ENCODE measurements at regions not wholly inside any gene's neighbourhood (a gene's known extent, or its start where the extent isn't known, plus 50 kb on each side); places are given as distances from the start of the nearest gene placed in this dataset.
"Not testable (repeated sequence)": the region's sequence is repeated elsewhere in the genome, so short reads cannot be mapped to it uniquely, and the experiment has no call there.

DNA sequence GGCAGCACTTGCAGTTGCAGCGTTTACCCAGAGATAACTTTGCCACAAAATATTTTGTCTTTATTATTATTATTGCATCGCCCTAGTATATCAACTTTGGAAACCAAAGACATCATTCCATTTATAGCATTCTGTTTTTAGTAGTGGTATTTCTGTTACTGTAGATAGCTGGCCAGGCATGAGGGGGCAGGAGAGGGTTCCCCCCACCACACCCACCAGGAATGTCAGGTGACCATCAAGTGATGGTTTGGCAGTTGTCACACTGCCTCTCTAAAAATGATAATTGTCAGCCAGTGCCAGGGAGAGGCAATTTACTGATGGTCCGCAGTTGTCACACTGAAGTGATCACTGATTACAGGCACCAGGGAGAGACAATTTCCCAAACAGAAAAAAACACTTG, 135.6 kb downstream of the TSEN15 start:
- peaks cover 30% of the 10 kb centered on the region for H3K27me3 Mint-ChIP-seq (ENCODE audit: insufficient read depth)
- no peak for DNase-seq (ENCODE audit: low spot score)
- H3K36me3 Mint-ChIP-seq (ENCODE audit: low read depth) = no peaks in the 10 kb centered on the region
- no peak overlapping the region for H3K4me3 Mint-ChIP-seq
- no peaks in the 10 kb centered on the region for H3K4me1 Mint-ChIP-seq (ENCODE audit: low read depth)
- intact Hi-C loops (cut with micrococcal nuclease) = no loop called here
- no peaks in the 10 kb centered on the region for H3K9me3 Mint-ChIP-seq
- no peak overlapping the region for H3K27ac Mint-ChIP-seq

- H3K27me3 Mint-ChIP-seq (ENCODE audit: insufficient read depth) = peaks cover 29% of the 10 kb centered on the region
Observed at GRCh38 chr1:184188037-184188436, 136.5 kb downstream of the TSEN15 start.

DNA sequence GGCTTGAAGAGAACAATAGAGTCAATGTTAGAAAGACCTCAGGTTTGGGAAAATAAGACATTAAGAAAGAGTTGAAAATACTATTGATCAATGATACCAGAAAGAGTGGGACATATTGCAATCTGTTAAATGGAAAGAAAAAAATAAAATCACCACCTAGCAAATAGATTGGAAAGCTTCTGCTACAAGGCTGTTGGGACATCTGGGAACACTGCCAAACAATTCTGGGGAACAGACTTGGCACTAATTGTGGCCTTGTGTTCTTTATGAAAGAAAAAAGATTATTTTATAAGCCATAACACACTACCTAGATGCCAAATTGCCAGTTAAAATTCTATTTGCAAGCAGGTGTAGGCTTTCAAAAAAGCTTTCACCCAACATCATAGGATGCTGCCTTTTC, 137.8 kb downstream of the TSEN15 start:
- H3K27ac Mint-ChIP-seq = no peak overlapping the region
- DNase-seq (ENCODE audit: low spot score) = no peak
- no peak overlapping the region for H3K4me3 Mint-ChIP-seq
- no peaks in the 10 kb centered on the region for H3K36me3 Mint-ChIP-seq (ENCODE audit: low read depth)
- H3K27me3 Mint-ChIP-seq (ENCODE audit: insufficient read depth) = peaks cover 36% of the 10 kb centered on the region
- intact Hi-C loops (cut with micrococcal nuclease) = no loop called here
- H3K4me1 Mint-ChIP-seq (ENCODE audit: low read depth) = no peaks in the 10 kb centered on the region
- no peaks in the 10 kb centered on the region for H3K9me3 Mint-ChIP-seq

More at GRCh38 chr1:184188037-184188436, 136.5 kb downstream of the TSEN15 start:
- Mint-ChIP-seq H3K4me1 (ENCODE audit: low read depth) (no peaks in the 10 kb centered on the region), H3K36me3 (ENCODE audit: low read depth) (no peaks in the 10 kb centered on the region), H3K27ac (no peak overlapping the region), H3K4me3 (no peak overlapping the region), H3K9me3 (no peaks in the 10 kb centered on the region)
- intact Hi-C loops (cut with micrococcal nuclease) = no loop called here
- no peak for DNase-seq (ENCODE audit: low spot score)

DNA sequence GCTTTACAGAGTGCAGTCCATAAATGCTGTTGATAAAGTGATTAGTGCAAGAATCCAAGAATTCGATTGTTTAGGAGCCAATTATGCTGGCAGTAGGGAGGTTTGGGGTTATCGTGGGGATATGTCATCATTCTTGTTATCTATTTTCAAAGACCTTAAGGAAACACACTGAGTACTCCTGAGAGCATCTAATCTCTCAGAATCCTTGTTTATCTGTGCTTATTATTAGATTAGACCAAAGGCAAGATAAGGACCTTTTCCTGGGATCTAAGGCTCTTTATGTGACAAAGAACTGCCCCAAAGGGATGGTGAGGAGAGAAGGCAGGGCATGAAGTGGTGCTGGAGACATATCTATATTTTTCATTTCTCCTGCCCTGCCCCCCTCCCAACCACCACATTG, 139.1 kb downstream of the TSEN15 start:
- H3K9me3 Mint-ChIP-seq = no peaks in the 10 kb centered on the region

DNA sequence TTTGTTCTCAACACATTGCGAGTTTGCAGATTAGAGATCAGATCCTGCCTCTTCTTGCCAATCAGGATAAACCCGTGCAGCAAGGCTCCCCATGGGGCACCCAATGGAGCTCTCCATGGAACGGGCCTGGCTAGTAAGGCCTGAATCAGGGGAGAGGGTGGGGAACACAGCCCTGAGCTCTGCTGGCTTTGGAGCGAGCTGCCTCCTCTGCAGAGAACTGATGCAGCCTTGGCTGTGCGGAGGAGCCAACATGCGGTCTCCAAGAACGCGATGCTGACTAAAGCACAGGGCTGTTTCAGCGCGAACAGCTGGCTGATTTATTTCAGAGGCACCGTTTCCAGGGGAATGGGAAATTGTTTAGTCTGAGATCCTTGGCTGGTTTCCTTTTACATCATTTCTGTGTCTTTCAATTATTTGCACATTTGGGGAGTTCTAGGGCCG, 139.7 kb downstream of the TSEN15 start:
- H3K4me3 Mint-ChIP-seq = no peak overlapping the region
- H3K27ac Mint-ChIP-seq = no peak overlapping the region
- intact Hi-C loops (cut with micrococcal nuclease) = no loop called here
- H3K36me3 Mint-ChIP-seq (ENCODE audit: low read depth) = no peaks in the 10 kb centered on the region
- H3K4me1 Mint-ChIP-seq (ENCODE audit: low read depth) = no peaks in the 10 kb centered on the region
- no peaks in the 10 kb centered on the region for H3K9me3 Mint-ChIP-seq
- no peak for DNase-seq (ENCODE audit: low spot score)
- H3K27me3 Mint-ChIP-seq (ENCODE audit: insufficient read depth) = peaks cover 41% of the 10 kb centered on the region

More for the DNA sequence above, 139.1 kb downstream of the TSEN15 start:
- intact Hi-C loops (cut with micrococcal nuclease) = no loop called here
- Mint-ChIP-seq H3K27ac (no peak overlapping the region), H3K4me3 (no peak overlapping the region), H3K27me3 (ENCODE audit: insufficient read depth) (peaks cover 41% of the 10 kb centered on the region), H3K4me1 (ENCODE audit: low read depth) (no peaks in the 10 kb centered on the region), H3K36me3 (ENCODE audit: low read depth) (no peaks in the 10 kb centered on the region)
- no peak for DNase-seq (ENCODE audit: low spot score)

GRCh38 chr1:184192796-184193195, 141.3 kb downstream of the TSEN15 start:
- H3K27ac Mint-ChIP-seq = no peak overlapping the region
- no peak for DNase-seq (ENCODE audit: low spot score)
- peaks cover 41% of the 10 kb centered on the region for H3K27me3 Mint-ChIP-seq (ENCODE audit: insufficient read depth)
- peaks cover 6% of the 10 kb centered on the region for H3K4me1 Mint-ChIP-seq (ENCODE audit: low read depth)
- H3K4me3 Mint-ChIP-seq = no peak overlapping the region
- H3K9me3 Mint-ChIP-seq = no peaks in the 10 kb centered on the region
- H3K36me3 Mint-ChIP-seq (ENCODE audit: low read depth) = no peaks in the 10 kb centered on the region
- intact Hi-C loops (cut with micrococcal nuclease) = no loop called here

DNA sequence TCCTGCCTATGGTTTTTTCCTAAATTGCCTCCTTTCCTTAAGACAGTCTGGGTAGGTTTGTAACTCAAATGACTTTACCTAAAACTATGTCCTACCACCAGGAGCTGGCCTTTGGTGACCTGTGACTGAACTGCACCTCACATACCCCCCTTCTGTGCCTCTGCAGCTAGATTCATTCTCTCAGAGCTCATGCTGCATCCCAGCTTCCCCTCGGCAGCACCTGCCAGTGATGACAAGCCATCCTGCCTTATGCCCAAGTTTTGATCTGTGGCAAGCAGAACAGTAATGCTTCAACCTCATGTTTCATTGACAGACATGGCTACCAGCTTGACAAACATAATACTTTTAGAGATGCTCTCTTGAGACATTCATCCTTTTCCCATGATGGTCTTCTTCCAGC, 141.9 kb downstream of the TSEN15 start:
- intact Hi-C loops (cut with micrococcal nuclease) = no loop called here
- no peak for DNase-seq (ENCODE audit: low spot score)
- no peak overlapping the region for H3K4me3 Mint-ChIP-seq
- no peak overlapping the region for H3K27ac Mint-ChIP-seq
- H3K9me3 Mint-ChIP-seq = no peaks in the 10 kb centered on the region
- no peaks in the 10 kb centered on the region for H3K36me3 Mint-ChIP-seq (ENCODE audit: low read depth)
- peaks cover 36% of the 10 kb centered on the region for H3K27me3 Mint-ChIP-seq (ENCODE audit: insufficient read depth)
- H3K4me1 Mint-ChIP-seq (ENCODE audit: low read depth) = peaks cover 6% of the 10 kb centered on the region

DNA sequence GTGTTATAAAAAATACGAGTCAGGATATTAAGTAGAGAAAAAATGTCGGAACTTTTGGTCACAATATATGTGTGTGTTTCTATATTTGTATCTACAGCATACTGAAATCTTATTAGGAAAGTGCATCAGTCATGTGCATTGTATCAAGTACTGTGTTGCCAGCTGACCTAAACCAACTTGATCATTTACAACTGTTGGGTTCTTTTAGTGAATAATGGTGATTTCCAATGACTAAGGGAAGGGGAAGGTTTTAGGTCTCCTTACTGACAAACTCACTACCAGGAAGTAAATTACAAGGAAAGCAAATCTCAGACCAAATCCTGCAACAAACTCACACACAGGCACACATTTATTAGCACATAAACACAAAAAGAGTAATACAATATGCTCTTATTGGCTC, 142.7 kb downstream of the TSEN15 start:
- Mint-ChIP-seq H3K27me3 (ENCODE audit: insufficient read depth) (peaks cover 30% of the 10 kb centered on the region), H3K4me1 (ENCODE audit: low read depth) (peaks cover 6% of the 10 kb centered on the region), H3K4me3 (no peak overlapping the region), H3K36me3 (ENCODE audit: low read depth) (no peaks in the 10 kb centered on the region), H3K27ac (no peak overlapping the region), H3K9me3 (no peaks in the 10 kb centered on the region)
- intact Hi-C loops (cut with micrococcal nuclease) = no loop called here
- no peak for DNase-seq (ENCODE audit: low spot score)

DNA sequence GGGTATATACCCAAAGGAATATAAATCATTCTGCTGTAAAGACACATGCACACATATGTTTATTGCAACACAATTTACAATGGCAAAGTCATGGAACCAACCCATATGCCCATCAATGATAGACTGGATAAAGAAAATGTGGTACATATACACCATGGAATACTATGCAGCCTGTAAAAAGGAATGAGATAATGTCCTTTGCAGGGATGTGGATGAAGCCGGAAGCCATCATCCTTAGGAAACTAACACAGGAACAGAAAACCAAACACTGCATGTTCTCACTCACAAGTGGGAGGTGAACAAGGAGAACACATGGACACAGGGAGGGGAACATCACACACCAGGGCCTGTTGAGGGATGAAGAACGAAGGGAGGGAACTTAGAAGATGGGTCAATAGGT, 144.2 kb downstream of the TSEN15 start:
- H3K4me3 Mint-ChIP-seq; intact Hi-C loops (cut with micrococcal nuclease); H3K36me3 Mint-ChIP-seq (ENCODE audit: low read depth); H3K4me1 Mint-ChIP-seq (ENCODE audit: low read depth); DNase-seq (ENCODE audit: low spot score); H3K9me3 Mint-ChIP-seq; H3K27ac Mint-ChIP-seq: not testable (repeated sequence)
- peaks cover 22% of the 10 kb centered on the region for H3K27me3 Mint-ChIP-seq (ENCODE audit: insufficient read depth)

- no peak overlapping the region for H3K27ac Mint-ChIP-seq
- H3K4me3 Mint-ChIP-seq = no peak overlapping the region
- H3K9me3 Mint-ChIP-seq = no peaks in the 10 kb centered on the region
Observed at GRCh38 chr1:184197831-184198230, 146.3 kb downstream of the TSEN15 start.

DNA sequence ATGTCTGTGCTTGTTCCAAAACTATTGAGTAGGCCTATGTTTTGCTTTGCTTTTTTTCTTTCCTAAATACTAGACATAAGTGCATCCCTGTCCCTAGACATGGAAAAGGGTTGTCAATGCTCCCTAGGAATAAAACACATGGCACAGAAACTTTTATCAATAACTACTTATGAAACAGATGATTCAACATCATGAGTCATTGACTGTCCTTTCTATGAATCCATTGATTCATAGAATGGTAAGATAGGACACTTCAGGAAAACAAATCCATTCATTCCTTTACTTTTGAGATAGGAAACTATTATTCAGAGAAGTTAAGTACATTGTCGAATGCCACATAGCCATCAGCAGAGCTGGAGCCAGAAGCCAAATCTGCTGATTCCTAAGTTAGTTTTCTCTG, 147.5 kb downstream of the TSEN15 start:
- DNase-seq (ENCODE audit: low spot score) = no peak
- Mint-ChIP-seq H3K27me3 (ENCODE audit: insufficient read depth) (peaks cover 20% of the 10 kb centered on the region), H3K4me3 (no peak overlapping the region), H3K36me3 (ENCODE audit: low read depth) (no peaks in the 10 kb centered on the region), H3K27ac (no peak overlapping the region), H3K4me1 (ENCODE audit: low read depth) (peaks cover 6% of the 10 kb centered on the region), H3K9me3 (no peaks in the 10 kb centered on the region)
- intact Hi-C loops (cut with micrococcal nuclease) = no loop called here

More at GRCh38 chr1:184197831-184198230, 146.3 kb downstream of the TSEN15 start:
- Mint-ChIP-seq H3K4me1 (ENCODE audit: low read depth) (peaks cover 6% of the 10 kb centered on the region), H3K27me3 (ENCODE audit: insufficient read depth) (peaks cover 24% of the 10 kb centered on the region), H3K36me3 (ENCODE audit: low read depth) (no peaks in the 10 kb centered on the region)
- intact Hi-C loops (cut with micrococcal nuclease) = no loop called here
- no peak for DNase-seq (ENCODE audit: low spot score)

- Mint-ChIP-seq H3K27me3 (ENCODE audit: insufficient read depth) (peaks cover 18% of the 10 kb centered on the region), H3K4me3 (no peak overlapping the region), H3K36me3 (ENCODE audit: low read depth) (no peaks in the 10 kb centered on the region), H3K9me3 (no peaks in the 10 kb centered on the region), H3K27ac (no peak overlapping the region), H3K4me1 (ENCODE audit: low read depth) (peaks cover 6% of the 10 kb centered on the region)
- DNase-seq (ENCODE audit: low spot score) = no peak
- intact Hi-C loops (cut with micrococcal nuclease) = no loop called here
Observed at GRCh38 chr1:184199438-184200085, 148.0 kb downstream of the TSEN15 start.

GRCh38 chr1:184208622-184209021, 157.1 kb downstream of the TSEN15 start:
- peaks cover 4% of the 10 kb centered on the region for H3K27me3 Mint-ChIP-seq (ENCODE audit: insufficient read depth)
- DNase-seq (ENCODE audit: low spot score) = no peak
- no peaks in the 10 kb centered on the region for H3K36me3 Mint-ChIP-seq (ENCODE audit: low read depth)
- no peak overlapping the region for H3K27ac Mint-ChIP-seq
- intact Hi-C loops (cut with micrococcal nuclease) = no loop called here
- H3K4me1 Mint-ChIP-seq (ENCODE audit: low read depth) = no peaks in the 10 kb centered on the region
- H3K4me3 Mint-ChIP-seq = no peak overlapping the region
- no peaks in the 10 kb centered on the region for H3K9me3 Mint-ChIP-seq

GRCh38 chr1:184210031-184210430, 158.5 kb downstream of the TSEN15 start:
- no peak for DNase-seq (ENCODE audit: low spot score)
- intact Hi-C loops (cut with micrococcal nuclease) = no loop called here
- no peaks in the 10 kb centered on the region for H3K9me3 Mint-ChIP-seq
- no peak overlapping the region for H3K4me3 Mint-ChIP-seq
- H3K36me3 Mint-ChIP-seq (ENCODE audit: low read depth) = no peaks in the 10 kb centered on the region
- H3K27me3 Mint-ChIP-seq (ENCODE audit: insufficient read depth) = peaks cover 2% of the 10 kb centered on the region
- no peaks in the 10 kb centered on the region for H3K4me1 Mint-ChIP-seq (ENCODE audit: low read depth)
- no peak overlapping the region for H3K27ac Mint-ChIP-seq
